CD4-positive, alpha-beta T cell (primary cell): ENCODE measurements at regions not wholly inside any gene's neighbourhood (a gene's known extent, or its start where the extent isn't known, plus 50 kb on each side); places are given as distances from the start of the nearest gene placed in this dataset.
"Not testable (repeated sequence)": the region's sequence is repeated elsewhere in the genome, so short reads cannot be mapped to it uniquely, and the experiment has no call there.

Experiments used
- ATAC-seq: fragments of 200-7000 bp; cut with Tn5 transposase; one replicate; pipeline ENCODE4 v1.10.0; 2022; ENCODE audit warnings: mild to moderate bottlenecking; ENCODE audit not compliant: poor library complexity
- CTCF ChIA-PET: fragments of 350-600 bp; sonication (Branson Sonifier 250); formaldehyde crosslinking; loops from one replicate; lab custom pipeline; 2021; ENCODE audit warnings: antibody characterized with exemption, inconsistent platforms; lab: Charles Lee
- POLR2A ChIA-PET: fragments of 350-600 bp; sonication (Branson Sonifier 250); formaldehyde crosslinking; loops from one replicate; lab custom pipeline; 2021; ENCODE audit warnings: antibody characterized with exemption, inconsistent platforms; lab: Charles Lee
- DNase-seq, 14 experiments: peaks; one replicate each; pipeline ENCODE4 v3.0.0-alpha.2; 2013 to 2020; ENCODE audit warnings: mixed read lengths in 2 of 14
- H3K27ac ChIP-seq, 2 donors: one replicate each; pipeline versions ENCODE4 v1.5.1 to v1.7.0; 2013; ENCODE audit warnings: low read length in 2 of 2, low read depth in 1 of 2, mild to moderate bottlenecking in 1 of 2
- H3K27me3 ChIP-seq, 2 experiments: 1 replicate in 1 of 2; 2 replicates in 1 of 2; pipeline versions ENCODE4 v1.6.1 to v1.7.0; 2013; ENCODE audit warnings: low read length in 2 of 2, control low read depth in 1 of 2, mild to moderate bottlenecking in 1 of 2, moderate library complexity in 1 of 2; ENCODE audit not compliant: insufficient read depth in 2 of 2, control insufficient read depth in 1 of 2
- H3K36me3 ChIP-seq: one replicate; pipeline ENCODE4 v1.6.1; 2013; ENCODE audit warnings: low read length, control low read depth; ENCODE audit not compliant: insufficient read depth
- H3K4me1 ChIP-seq: one replicate; pipeline ENCODE4 v1.6.1; 2013; ENCODE audit warnings: low read length, control low read depth; ENCODE audit not compliant: insufficient read depth
- H3K4me3 ChIP-seq: one replicate; pipeline ENCODE4 v1.5.1; 2013; ENCODE audit warnings: mild to moderate bottlenecking, low read length, moderate library complexity
- H3K9me3 ChIP-seq, 2 experiments: 1 replicate in 1 of 2; 2 replicates in 1 of 2; pipeline versions ENCODE4 v1.6.1 to v1.7.0; 2013; ENCODE audit warnings: low read length in 2 of 2, mild to moderate bottlenecking in 2 of 2, control low read depth in 1 of 2, moderate library complexity in 1 of 2; ENCODE audit not compliant: control insufficient read depth in 1 of 2, insufficient read depth in 1 of 2
- H3K27ac Mint-ChIP-seq: one replicate; pipeline ENCODE4 v1.8.0; 2020; ENCODE audit warnings: mixed read lengths
- H3K27me3 Mint-ChIP-seq: one replicate; pipeline ENCODE4 v1.8.0; 2021; ENCODE audit warnings: mixed read lengths
- H3K36me3 Mint-ChIP-seq: one replicate; pipeline ENCODE4 v1.8.0; 2021; ENCODE audit warnings: low read depth, mixed read lengths
- H3K4me1 Mint-ChIP-seq: one replicate; pipeline ENCODE4 v1.8.0; 2021; ENCODE audit warnings: low read depth, mixed read lengths
- H3K4me3 Mint-ChIP-seq: one replicate; pipeline ENCODE4 v1.8.0; 2020; ENCODE audit warnings: mild to moderate bottlenecking, mixed read lengths
- H3K9me3 Mint-ChIP-seq: one replicate; pipeline ENCODE4 v1.8.0; 2020; ENCODE audit warnings: mixed read lengths
- CTCF ChIP-seq: fragments of 200-600 bp; IDR thresholded peaks from one replicate; pipeline ENCODE4 v1.8.0; 2022; ENCODE audit warnings: antibody characterized with exemption, mild to moderate bottlenecking
- intact Hi-C, 2 experiments: fragments of 100-400 bp; cut with DNase I in 1 of 2; cut with micrococcal nuclease in 1 of 2; formaldehyde crosslinking; loops; one replicate each; pipeline versions ENCODE4 v1.15.1 to v1.9.0; 2023 to 2025; cut with DNase I, micrococcal nuclease

- DNase-seq (no peak), ATAC-seq (no peak)
- Mint-ChIP-seq H3K4me1 (no peaks in the 10 kb centered on the region), H3K4me3 (no peak overlapping the region), H3K36me3 (no peaks in the 10 kb centered on the region), H3K27me3 (no peaks in the 10 kb centered on the region), H3K9me3 (peaks cover 3% of the 10 kb centered on the region), H3K27ac (no peak overlapping the region)
- ChIA-PET POLR2A (no interaction called here), CTCF (no interaction called here)
- Histone ChIP-seq H3K27me3 (no peaks in the 10 kb centered on the region), H3K4me3 (no peak overlapping the region), H3K27ac (no peak overlapping the region), H3K9me3 (peaks cover 0 to 4% of the 10 kb centered on the region in 2 experiments), H3K4me1 (no peaks in the 10 kb centered on the region), H3K36me3 (no peaks in the 10 kb centered on the region)
- no peak for TF ChIP-seq CTCF
- intact Hi-C loops = no loop called here
Observed at GRCh38 chr7:121739465-121739864, 133.5 kb upstream of the PTPRZ1 start.

- POLR2A ChIA-PET = no interaction called here
- no peak overlapping the region for H3K27ac ChIP-seq
Observed at GRCh38 chr7:121730869-121731268, 142.1 kb upstream of the PTPRZ1 start.

GRCh38 chr7:121714559-121715303 is 158.2 kb upstream of the PTPRZ1 start:
- Histone ChIP-seq H3K4me1 (no peaks in the 10 kb centered on the region), H3K27ac (no peak overlapping the region), H3K36me3 (no peaks in the 10 kb centered on the region), H3K9me3 (no peaks in the 10 kb centered on the region), H3K27me3 (no peaks in the 10 kb centered on the region), H3K4me3 (no peak overlapping the region)
- ATAC-seq (no peak), DNase-seq (no peak)
- no peaks in the 10 kb centered on the region for H3K4me1 Mint-ChIP-seq
- no peaks in the 10 kb centered on the region for H3K27me3 Mint-ChIP-seq
- H3K4me3 Mint-ChIP-seq = no peak overlapping the region
- H3K9me3 Mint-ChIP-seq = peaks cover 3% of the 10 kb centered on the region
- no peak overlapping the region for H3K27ac Mint-ChIP-seq
- ChIA-PET POLR2A (no interaction called here), CTCF (no interaction called here)
- H3K36me3 Mint-ChIP-seq = no peaks in the 10 kb centered on the region
- intact Hi-C loops = no loop called here
- no peak for TF ChIP-seq CTCF

More at GRCh38 chr7:121730869-121731268, 142.1 kb upstream of the PTPRZ1 start:
- DNase-seq = no peak
- no peak overlapping the region for H3K4me3 ChIP-seq
- no peak for TF ChIP-seq CTCF
- H3K9me3 Mint-ChIP-seq = peaks cover 11% of the 10 kb centered on the region
- CTCF ChIA-PET = no interaction called here
- no peak overlapping the region for H3K27ac Mint-ChIP-seq
- H3K27me3 ChIP-seq = no peaks in the 10 kb centered on the region
- ATAC-seq = no peak
- H3K4me1 Mint-ChIP-seq = no peaks in the 10 kb centered on the region
- peaks cover 0 to 7% of the 10 kb centered on the region in 2 experiments for H3K9me3 ChIP-seq
- H3K36me3 ChIP-seq = no peaks in the 10 kb centered on the region
- H3K4me1 ChIP-seq = no peaks in the 10 kb centered on the region
- H3K4me3 Mint-ChIP-seq = no peak overlapping the region
- no peaks in the 10 kb centered on the region for H3K27me3 Mint-ChIP-seq
- H3K36me3 Mint-ChIP-seq = no peaks in the 10 kb centered on the region
- intact Hi-C loops = no loop called here

GRCh38 chr7:121712961-121713360 is 160.0 kb upstream of the PTPRZ1 start:
- H3K4me3 ChIP-seq, H3K4me1 ChIP-seq, H3K27ac Mint-ChIP-seq, H3K36me3 Mint-ChIP-seq, CTCF ChIA-PET, POLR2A ChIA-PET, H3K27ac ChIP-seq, H3K27me3 Mint-ChIP-seq, H3K36me3 ChIP-seq, intact Hi-C loops, H3K4me3 Mint-ChIP-seq, H3K9me3 Mint-ChIP-seq, H3K27me3 ChIP-seq, H3K9me3 ChIP-seq, DNase-seq, ATAC-seq, H3K4me1 Mint-ChIP-seq: not testable (repeated sequence)
